Fibroblast of mammary gland (primary cell): ENCODE measurements at regions not wholly inside any gene's neighbourhood (a gene's known extent, or its start where the extent isn't known, plus 50 kb on each side); places are given as distances from the start of the nearest gene placed in this dataset.
A peak's percentile ranks its signal among the peaks of the same experiment; 100 is the strongest.
"Not testable (repeated sequence)": the region's sequence is repeated elsewhere in the genome, so short reads cannot be mapped to it uniquely, and the experiment has no call there.

Experiments
- DNase-seq: peaks from one replicate; pipeline ENCODE4 v3.0.0-alpha.2; 2010; ENCODE audit warnings: low read depth
- H3K4me3 ChIP-seq: 2 replicates; pipeline ENCODE4 v1.5.1; 2011; ENCODE audit warnings: low read depth, mild to moderate bottlenecking, low read length, moderate library complexity; ENCODE audit not compliant: control insufficient read depth
- CTCF ChIP-seq: conservative IDR thresholded peaks from 2 replicates; pipeline ENCODE4 v1.5.1; 2011; ENCODE audit warnings: low read depth, low read length, inconsistent platforms; ENCODE audit not compliant: control insufficient read depth, insufficient read depth

DNA sequence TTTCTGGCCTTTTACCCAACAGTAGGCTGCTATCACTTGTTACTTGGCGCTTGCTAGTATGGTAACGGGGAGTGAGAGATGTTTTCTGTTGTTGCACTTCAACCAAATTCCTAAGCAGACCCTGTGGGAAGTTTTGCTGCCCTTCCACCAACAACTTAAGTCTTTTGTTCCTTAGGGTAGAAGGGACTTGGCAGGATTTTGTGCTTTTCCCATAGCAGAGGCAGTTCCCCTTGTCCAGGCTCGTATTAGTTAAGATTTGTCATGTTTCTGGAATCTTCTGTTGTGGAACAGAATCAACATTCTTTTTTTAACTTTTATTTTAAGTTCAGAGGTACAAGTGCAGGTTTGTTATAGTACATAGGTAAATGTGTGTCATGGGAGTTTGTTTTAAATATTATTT lies 73.2 kb upstream of the SGIP1 start:
- no peak for TF ChIP-seq CTCF
- H3K4me3 ChIP-seq, result no peak overlapping the region
- DNase-seq, result no peak

DNA sequence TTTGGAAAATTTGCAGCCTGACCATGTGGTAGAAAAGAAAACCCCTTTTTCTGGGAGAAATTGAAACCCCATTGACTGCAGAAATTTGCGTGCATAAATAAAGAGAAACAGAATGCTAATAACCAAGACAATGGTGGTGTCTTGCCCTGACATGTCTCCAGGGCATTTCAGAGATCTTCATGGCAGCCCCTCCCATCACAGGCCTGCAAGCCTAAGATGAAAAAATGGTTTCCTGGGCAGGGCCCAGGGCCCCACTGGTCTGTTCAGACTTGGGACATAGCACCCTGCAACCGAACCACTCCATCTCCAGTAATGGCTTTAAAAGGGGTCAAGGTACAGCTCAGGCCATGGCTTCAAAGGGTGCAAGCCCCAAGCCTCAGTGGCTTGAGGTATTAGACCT lies 71.6 kb upstream of the SGIP1 start:
- no peak for DNase-seq
- TF ChIP-seq CTCF, result no peak
- H3K4me3 ChIP-seq, result no peak overlapping the region

- DNase-seq, result peak; percentile 14
- H3K4me3 ChIP-seq, result no peak overlapping the region
- TF ChIP-seq CTCF, result no peak
These were observed 69.6 kb upstream of the SGIP1 start for GRCh38 chr1:66464351-66464750.

DNA sequence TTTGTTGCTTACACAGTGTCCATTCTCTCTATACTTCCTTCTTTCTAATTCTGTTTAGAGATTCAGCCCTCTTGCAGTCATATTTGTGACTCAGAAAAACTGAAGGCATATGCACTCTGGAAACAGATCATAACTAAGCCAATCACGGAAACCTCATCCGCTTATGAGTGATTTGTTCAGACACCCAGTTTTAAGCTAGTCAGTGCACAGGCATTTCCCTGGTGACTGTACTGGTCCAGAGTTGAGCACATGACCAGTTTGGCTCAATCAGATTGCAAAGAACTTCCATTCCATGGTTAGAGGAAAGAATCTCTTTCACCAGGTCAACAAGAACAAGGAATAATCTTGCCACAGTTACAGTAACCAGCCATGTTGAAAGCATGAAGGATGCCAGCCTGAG lies 69.2 kb upstream of the SGIP1 start:
- H3K4me3 ChIP-seq, result no peak overlapping the region
- DNase-seq, result peak; percentile 98
- no peak for TF ChIP-seq CTCF

DNA sequence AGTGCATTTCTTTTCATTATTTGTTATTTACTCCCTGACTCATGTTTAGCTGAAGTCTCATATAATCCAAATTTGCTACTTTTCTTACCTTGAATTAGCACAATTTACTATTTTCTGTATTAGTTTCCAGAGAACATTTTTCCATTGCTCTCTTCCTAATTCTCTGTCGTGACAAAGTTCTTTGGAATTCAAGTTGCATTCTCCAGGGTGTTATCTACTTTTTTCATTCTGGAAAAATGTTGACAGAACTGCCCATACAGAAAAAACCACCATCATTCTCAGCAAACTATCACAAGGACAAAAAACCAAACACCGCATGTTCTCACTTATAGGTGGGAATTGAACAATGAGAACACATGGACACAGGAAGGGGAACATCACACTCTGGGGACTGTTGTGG lies 67.3 kb upstream of the SGIP1 start:
- DNase-seq, result peak; percentile 43
- H3K4me3 ChIP-seq, result not testable (repeated sequence)

- no peak for DNase-seq
- no peak for TF ChIP-seq CTCF
- no peak overlapping the region for H3K4me3 ChIP-seq
These were observed 65.2 kb upstream of the SGIP1 start for GRCh38 chr1:66468722-66469121.

GRCh38 chr1:66475940-66476339 lies 58.0 kb upstream of the SGIP1 start:
- TF ChIP-seq CTCF, result no peak
- H3K4me3 ChIP-seq, result no peak overlapping the region
- DNase-seq, result no peak

DNA sequence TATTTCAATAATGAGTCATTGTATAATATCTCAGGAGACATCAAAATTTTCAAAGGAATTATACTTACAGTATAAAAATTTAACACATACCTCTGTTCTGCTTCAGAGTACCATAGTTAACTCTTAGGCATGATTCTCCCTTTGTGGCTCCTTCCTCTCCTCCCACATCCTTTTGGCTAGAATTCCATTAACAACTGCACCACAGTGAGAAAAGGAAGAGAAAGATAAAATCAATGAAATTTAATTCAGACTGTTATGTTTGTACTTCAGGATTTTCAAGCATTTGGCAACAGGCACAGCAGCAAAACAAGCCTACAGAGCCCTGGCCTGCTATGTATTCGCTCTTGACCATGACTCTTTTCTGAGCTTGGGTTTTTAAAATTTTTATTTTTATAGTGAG lies 57.2 kb upstream of the SGIP1 start:
- no peak overlapping the region for H3K4me3 ChIP-seq
- no peak for DNase-seq
- no peak for TF ChIP-seq CTCF
